ENCODE measurements at regions not wholly inside any gene's neighbourhood (a gene's known extent, or its start where the extent isn't known, plus 50 kb on each side); places are given as distances from the start of the nearest gene placed in this dataset.

GRCh38 chr20:56788041-56788670 is 159.1 kb downstream of the TFAP2C start:
- TF ChIP-seq CTCF (conservative IDR thresholded peaks at IDR 0.05; ENCODE audit: low read depth, low read length) = no peak
- H3K4me3 ChIP-seq (ENCODE audit: low read length) = no peak overlapping the region
- DNase-seq (ENCODE audit: low read depth) = peak; percentile 34

DNA sequence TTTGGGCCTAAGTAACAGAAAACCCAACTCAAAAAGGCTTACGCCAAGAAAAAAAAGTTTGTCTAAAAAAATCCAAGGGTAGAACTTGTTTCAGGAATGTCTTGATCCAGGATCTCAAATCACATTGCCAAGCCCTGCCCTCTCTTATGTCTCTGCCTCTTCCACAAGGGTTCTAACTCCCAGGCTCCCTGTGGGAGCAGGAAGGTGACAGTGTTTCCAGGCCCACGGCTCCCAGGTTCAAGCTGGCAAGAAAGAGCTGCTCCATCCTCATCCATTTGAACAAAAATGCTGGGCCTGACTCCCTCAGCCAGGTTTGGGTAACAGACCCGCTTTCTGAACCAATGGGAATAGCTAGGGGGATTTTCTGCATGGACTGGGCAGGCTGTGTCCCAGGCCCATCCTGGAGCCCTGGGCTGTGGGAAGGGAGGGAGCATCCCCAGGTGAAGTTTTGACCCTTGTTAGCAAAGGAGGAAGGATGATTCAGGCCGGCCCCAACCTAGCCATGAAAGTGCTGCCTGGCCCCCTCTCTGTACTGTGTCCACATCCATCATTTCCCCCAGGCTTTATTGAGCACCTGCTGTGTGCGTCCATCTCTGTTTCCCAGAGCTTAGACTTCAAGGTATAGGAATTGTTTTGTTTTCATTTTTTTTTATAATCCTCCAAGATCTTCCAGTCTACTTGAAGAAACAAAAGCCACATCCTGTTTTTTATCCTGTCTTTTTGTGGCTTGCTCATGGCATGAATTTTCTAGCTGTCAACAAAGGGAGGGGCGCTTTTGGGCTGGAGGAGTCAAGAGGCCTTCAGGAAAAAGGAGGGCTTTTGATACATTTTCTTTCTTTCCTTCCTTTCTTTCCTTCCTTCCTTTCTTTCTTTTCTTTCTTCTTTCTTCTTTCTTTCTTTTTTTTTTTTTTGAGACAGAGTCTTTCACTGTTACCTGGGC is 159.8 kb downstream of the TFAP2C start:
- no peak for DNase-seq (ENCODE audit: low read depth)
- H3K4me3 ChIP-seq (ENCODE audit: low read length) = no peak overlapping the region
- no peak for TF ChIP-seq CTCF (conservative IDR thresholded peaks at IDR 0.05; ENCODE audit: low read depth, low read length)

- H3K4me3 ChIP-seq (ENCODE audit: low read length) = no peak overlapping the region
- TF ChIP-seq CTCF (conservative IDR thresholded peaks at IDR 0.05; ENCODE audit: low read depth, low read length) = no peak
- no peak for DNase-seq (ENCODE audit: low read depth)
Measured at GRCh38 chr20:56793916-56794315, 164.8 kb downstream of the TFAP2C start.

DNA sequence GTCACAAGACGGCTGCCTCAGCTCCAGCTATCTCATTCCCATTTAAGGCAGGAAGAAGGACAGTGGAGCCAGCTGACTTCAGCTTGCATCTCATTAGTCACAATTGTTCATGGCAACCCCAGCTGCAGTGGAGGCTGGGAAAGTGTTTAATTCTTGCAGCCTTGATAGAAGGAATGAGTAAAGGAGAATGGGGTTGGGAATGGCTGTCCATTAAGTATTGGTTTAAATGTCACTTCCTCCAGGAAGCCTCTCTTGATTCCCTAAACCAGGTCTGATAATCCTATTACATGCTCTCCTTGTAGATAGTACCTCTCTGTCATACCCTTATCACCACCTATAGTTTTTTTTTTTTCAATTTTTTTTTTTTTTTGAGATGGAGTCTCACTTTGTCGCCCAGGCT is 166.4 kb downstream of the TFAP2C start:
- no peak overlapping the region for H3K4me3 ChIP-seq (ENCODE audit: low read length)
- DNase-seq (ENCODE audit: low read depth) = no peak
- no peak for TF ChIP-seq CTCF (conservative IDR thresholded peaks at IDR 0.05; ENCODE audit: low read depth, low read length)

DNA sequence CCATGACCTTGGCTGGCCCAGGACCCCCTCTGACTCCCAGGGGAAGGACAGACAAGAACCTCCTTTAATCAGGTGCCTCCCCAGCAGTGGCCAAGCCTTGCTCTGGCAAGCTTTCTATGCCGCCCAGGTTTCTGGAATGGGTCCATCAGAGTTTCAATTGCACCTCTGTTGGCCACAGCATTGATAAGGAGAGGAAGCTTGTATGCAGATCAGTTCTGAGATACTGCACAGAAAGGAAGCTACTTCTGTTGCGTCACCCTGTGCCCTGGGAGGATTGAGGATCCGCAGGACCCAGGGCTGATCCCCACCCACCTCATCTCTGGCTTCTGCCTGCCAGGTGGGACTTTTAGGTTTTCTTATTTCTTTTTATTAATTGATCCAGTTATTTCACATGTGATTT is 167.2 kb downstream of the TFAP2C start:
- DNase-seq (ENCODE audit: low read depth) = no peak
- TF ChIP-seq CTCF (conservative IDR thresholded peaks at IDR 0.05; ENCODE audit: low read depth, low read length) = no peak

DNA sequence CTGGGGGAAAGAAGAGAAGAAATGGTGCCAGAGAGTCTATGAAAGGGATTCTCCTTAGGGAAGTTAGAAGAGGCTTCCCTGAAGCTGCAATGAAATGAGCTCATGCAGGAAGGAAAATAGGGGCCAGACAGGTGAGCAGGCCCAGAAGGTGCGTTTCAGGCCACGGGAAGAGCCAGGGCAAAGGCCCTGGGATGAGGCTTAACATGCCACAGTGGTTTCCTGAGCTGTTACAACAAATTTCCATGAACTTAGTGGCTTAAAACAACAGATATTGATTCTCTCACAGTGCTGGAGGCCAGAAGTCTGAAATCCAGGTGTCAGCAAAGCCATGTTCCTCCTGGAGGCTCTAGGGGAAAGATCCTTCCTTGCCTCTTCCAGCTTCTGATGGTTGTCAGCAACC is 167.9 kb downstream of the TFAP2C start:
- no peak for DNase-seq (ENCODE audit: low read depth)
- TF ChIP-seq CTCF (conservative IDR thresholded peaks at IDR 0.05; ENCODE audit: low read depth, low read length) = no peak
- no peak overlapping the region for H3K4me3 ChIP-seq (ENCODE audit: low read length)

More for the DNA sequence above, 167.2 kb downstream of the TFAP2C start:
- H3K4me3 ChIP-seq (ENCODE audit: low read length) = no peak overlapping the region

Measured in retinal pigment epithelial cell (primary cell).